ENCODE measurements at regions not wholly inside any gene's neighbourhood (a gene's known extent, or its start where the extent isn't known, plus 50 kb on each side); places are given as distances from the start of the nearest gene placed in this dataset.

DNA sequence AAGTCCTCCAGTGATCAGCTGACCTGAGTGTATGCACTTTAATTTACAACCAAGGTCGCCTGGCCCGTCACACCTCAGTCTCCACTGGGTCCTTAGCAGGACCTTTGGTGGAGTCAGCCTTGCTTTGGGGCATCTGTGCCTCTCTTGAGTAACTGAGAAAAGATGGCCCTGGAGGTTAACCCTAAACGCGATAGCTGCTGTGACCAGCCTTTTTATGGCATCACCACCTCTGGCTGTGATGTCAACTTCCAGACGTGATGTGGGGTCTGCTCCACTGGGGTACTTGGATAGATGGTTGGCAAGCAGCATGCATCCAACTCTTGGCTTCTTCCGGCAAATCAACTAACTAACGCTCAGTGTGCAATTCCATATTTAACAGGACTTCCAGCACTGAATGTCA is 122.8 kb upstream of the RTL1 start:
- TF ChIP-seq, protein P1, sequence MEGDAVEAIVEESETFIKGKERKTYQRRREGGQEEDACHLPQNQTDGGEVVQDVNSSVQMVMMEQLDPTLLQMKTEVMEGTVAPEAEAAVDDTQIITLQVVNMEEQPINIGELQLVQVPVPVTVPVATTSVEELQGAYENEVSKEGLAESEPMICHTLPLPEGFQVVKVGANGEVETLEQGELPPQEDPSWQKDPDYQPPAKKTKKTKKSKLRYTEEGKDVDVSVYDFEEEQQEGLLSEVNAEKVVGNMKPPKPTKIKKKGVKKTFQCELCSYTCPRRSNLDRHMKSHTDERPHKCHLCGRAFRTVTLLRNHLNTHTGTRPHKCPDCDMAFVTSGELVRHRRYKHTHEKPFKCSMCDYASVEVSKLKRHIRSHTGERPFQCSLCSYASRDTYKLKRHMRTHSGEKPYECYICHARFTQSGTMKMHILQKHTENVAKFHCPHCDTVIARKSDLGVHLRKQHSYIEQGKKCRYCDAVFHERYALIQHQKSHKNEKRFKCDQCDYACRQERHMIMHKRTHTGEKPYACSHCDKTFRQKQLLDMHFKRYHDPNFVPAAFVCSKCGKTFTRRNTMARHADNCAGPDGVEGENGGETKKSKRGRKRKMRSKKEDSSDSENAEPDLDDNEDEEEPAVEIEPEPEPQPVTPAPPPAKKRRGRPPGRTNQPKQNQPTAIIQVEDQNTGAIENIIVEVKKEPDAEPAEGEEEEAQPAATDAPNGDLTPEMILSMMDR (IDR thresholded peaks at IDR 0.05; ENCODE audit: unreplicated experiment in 3 of 3) = no peak
- peaks cover 16% of the 10 kb centered on the region for H3K9me3 Mint-ChIP-seq
- H3K4me3 Mint-ChIP-seq = no peak overlapping the region
- peaks cover 7% of the 10 kb centered on the region for H3K27me3 Mint-ChIP-seq (ENCODE audit: low read depth)
- no peaks in the 10 kb centered on the region for H3K36me3 Mint-ChIP-seq (ENCODE audit: low read depth)
- no peak overlapping the region for H3K27ac Mint-ChIP-seq
- no peaks in the 10 kb centered on the region for H3K4me1 Mint-ChIP-seq

- Mint-ChIP-seq H3K9me3 (peaks cover 13% of the 10 kb centered on the region), H3K4me1 (no peaks in the 10 kb centered on the region), H3K4me3 (no peak overlapping the region), H3K27me3 (ENCODE audit: low read depth) (peaks cover 7% of the 10 kb centered on the region), H3K36me3 (ENCODE audit: low read depth) (no peaks in the 10 kb centered on the region), H3K27ac (no peak overlapping the region)
- TF ChIP-seq, protein P1 (IDR thresholded peaks at IDR 0.05; ENCODE audit: unreplicated experiment in 3 of 3) = no peak
Observed at GRCh38 chr14:101027291-101027690, 123.8 kb upstream of the RTL1 start.

- no peaks in the 10 kb centered on the region for H3K4me1 Mint-ChIP-seq
- peaks cover 11% of the 10 kb centered on the region for H3K9me3 Mint-ChIP-seq
- H3K27ac Mint-ChIP-seq = no peak overlapping the region
- TF ChIP-seq, protein P1 (IDR thresholded peaks at IDR 0.05; ENCODE audit: unreplicated experiment in 3 of 3) = no peak
- H3K36me3 Mint-ChIP-seq (ENCODE audit: low read depth) = no peaks in the 10 kb centered on the region
- H3K27me3 Mint-ChIP-seq (ENCODE audit: low read depth) = peaks cover 13% of the 10 kb centered on the region
- H3K4me3 Mint-ChIP-seq = no peak overlapping the region
Observed at GRCh38 chr14:101027966-101028365, 124.4 kb upstream of the RTL1 start.

DNA sequence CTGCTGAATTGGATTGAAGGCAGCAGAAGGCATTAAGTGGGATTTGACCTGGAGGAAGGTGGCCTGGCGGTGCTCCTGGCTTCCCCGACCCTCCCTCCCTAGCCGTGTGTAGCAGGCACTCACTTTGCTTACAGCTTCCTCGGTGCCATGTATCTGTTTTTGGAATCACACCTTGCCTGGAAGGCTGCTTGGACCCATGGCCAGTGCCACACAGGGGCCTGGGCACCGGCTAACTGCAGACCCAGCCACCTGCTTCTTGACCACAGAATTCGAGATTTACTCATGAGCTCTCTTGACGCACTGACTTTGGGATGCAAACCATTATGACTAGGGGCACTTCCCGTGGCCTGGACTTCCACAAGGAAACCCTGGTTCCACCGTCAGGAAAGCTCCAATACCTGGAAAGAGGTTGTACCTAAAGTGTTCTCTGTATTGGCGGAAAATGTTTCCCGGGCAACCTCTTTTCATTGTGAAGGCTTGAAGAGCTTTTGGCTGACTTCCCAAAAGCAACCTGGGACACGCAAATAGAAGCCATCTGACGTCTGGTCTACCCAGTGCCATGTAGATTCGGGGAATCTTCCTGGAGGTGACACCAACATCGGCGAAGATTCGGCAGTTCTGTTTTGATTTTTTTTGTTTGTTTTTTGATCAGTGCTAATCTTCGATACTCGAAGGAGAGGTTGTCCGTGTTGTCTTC is 125.6 kb upstream of the RTL1 start:
- no peaks in the 10 kb centered on the region for H3K4me1 Mint-ChIP-seq
- peaks cover 4% of the 10 kb centered on the region for H3K9me3 Mint-ChIP-seq
- peaks cover 14% of the 10 kb centered on the region for H3K27me3 Mint-ChIP-seq (ENCODE audit: low read depth)
- no peak overlapping the region for H3K4me3 Mint-ChIP-seq
- TF ChIP-seq, protein P1 (IDR thresholded peaks at IDR 0.05; ENCODE audit: unreplicated experiment in 3 of 3) = no peak
- H3K27ac Mint-ChIP-seq = no peak overlapping the region
- H3K36me3 Mint-ChIP-seq (ENCODE audit: low read depth) = no peaks in the 10 kb centered on the region

DNA sequence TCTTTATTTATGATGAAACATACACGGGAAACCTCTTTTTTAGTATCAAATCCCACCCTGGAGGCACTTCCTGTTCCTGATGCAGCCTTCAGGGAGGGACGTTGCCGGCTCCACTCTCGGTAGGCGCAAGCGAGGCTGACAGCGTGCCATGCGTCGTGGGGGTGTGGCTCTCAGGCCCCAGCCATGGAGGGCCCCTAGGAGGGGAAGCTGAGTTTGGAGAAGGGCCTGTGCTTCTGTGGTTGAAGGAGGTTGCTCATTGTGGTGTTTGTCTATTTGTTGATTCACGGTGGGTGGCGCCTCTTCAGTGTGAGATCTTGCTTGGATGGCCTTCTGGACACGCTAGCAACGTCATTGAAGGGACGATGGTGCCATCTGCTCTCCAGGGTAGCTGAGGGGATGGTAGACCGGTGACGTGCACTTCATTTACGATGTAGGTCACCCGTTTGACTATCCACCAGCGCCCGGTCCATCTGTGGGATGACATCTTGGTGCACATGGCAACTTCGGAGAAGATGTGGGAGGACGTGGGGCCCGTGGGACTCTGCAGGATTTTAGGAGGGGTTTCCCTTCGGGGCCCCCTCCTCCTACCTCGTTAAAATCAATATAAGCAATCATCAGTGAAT is 126.3 kb upstream of the RTL1 start:
- no peak overlapping the region for H3K4me3 Mint-ChIP-seq
- no peaks in the 10 kb centered on the region for H3K36me3 Mint-ChIP-seq (ENCODE audit: low read depth)
- no peaks in the 10 kb centered on the region for H3K9me3 Mint-ChIP-seq
- TF ChIP-seq, protein P1 (IDR thresholded peaks at IDR 0.05; ENCODE audit: unreplicated experiment in 3 of 3) = no peak
- no peaks in the 10 kb centered on the region for H3K4me1 Mint-ChIP-seq
- H3K27ac Mint-ChIP-seq = no peak overlapping the region
- peaks cover 19% of the 10 kb centered on the region for H3K27me3 Mint-ChIP-seq (ENCODE audit: low read depth)

- H3K27me3 Mint-ChIP-seq (ENCODE audit: low read depth) = peaks cover 19% of the 10 kb centered on the region
- TF ChIP-seq, protein P1 (IDR thresholded peaks at IDR 0.05; ENCODE audit: unreplicated experiment in 3 of 3) = no peak
- H3K36me3 Mint-ChIP-seq (ENCODE audit: low read depth) = no peaks in the 10 kb centered on the region
- no peak overlapping the region for H3K27ac Mint-ChIP-seq
- no peak overlapping the region for H3K4me3 Mint-ChIP-seq
- no peaks in the 10 kb centered on the region for H3K4me1 Mint-ChIP-seq
- no peaks in the 10 kb centered on the region for H3K9me3 Mint-ChIP-seq
Observed at GRCh38 chr14:101030586-101030985, 127.1 kb upstream of the RTL1 start.

Measured in nephron (organoid).